ENCODE measurements at regions not wholly inside any gene's neighbourhood (a gene's known extent, or its start where the extent isn't known, plus 50 kb on each side); places are given as distances from the start of the nearest gene placed in this dataset.

GRCh38 chr16:61465285-61465684 lies 571.0 kb downstream of the CDH8 start:
- no peaks in the 10 kb centered on the region for H3K79me2 ChIP-seq (ENCODE audit: low read length)
- ATAC-seq (no peak), DNase-seq (no peak)
- no peaks in the 10 kb centered on the region for H4K20me1 ChIP-seq (ENCODE audit: low read length)
- H3K4me3 ChIP-seq (ENCODE audit: low read length): no peak overlapping the region
- H3K9ac ChIP-seq (ENCODE audit: low read length): no peak overlapping the region
- H3K4me1 ChIP-seq (ENCODE audit: insufficient read depth, low read length): no peaks in the 10 kb centered on the region
- ChIA-PET POLR2A (ENCODE audit: unreplicated experiment) (no interaction called here), CTCF (no interaction called here)
- no peak overlapping the region for H3K27ac ChIP-seq (ENCODE audit: low read length)
- H3K36me3 ChIP-seq (ENCODE audit: low read depth, low read length): no peaks in the 10 kb centered on the region
- TF ChIP-seq EZH2phosphoT487 (IDR thresholded peaks at IDR 0.05; ENCODE audit: borderline replicate concordance, low read length) (no peak), CTCF (conservative IDR thresholded peaks at IDR 0.05; ENCODE audit: low read depth, low read length) (no peak), EZH2 (IDR thresholded peaks at IDR 0.05; ENCODE audit: low read length, unreplicated experiment) (no peak)
- no peak overlapping the region for H2AFZ ChIP-seq (ENCODE audit: low read length)
- H3K9me2 ChIP-seq (replicated peaks; ENCODE audit: low read length): no peaks in the 10 kb centered on the region
- no TSS peak for BruUV-seq (replicated peaks)
- H3K27me3 ChIP-seq (ENCODE audit: low read length): no peaks in the 10 kb centered on the region
- H3K9me3 ChIP-seq (ENCODE audit: low read length): no peaks in the 10 kb centered on the region
- no peaks in the 10 kb centered on the region for H3F3A ChIP-seq (ENCODE audit: low read length, unreplicated experiment)
- intact Hi-C loops (cut with micrococcal nuclease): no loop called here
- no peak overlapping the region for H3K4me2 ChIP-seq (ENCODE audit: low read length)

- Histone ChIP-seq H3K9me2 (replicated peaks; ENCODE audit: low read length) (no peaks in the 10 kb centered on the region), H4K20me1 (ENCODE audit: low read length) (no peaks in the 10 kb centered on the region), H3K4me3 (ENCODE audit: low read length) (no peak overlapping the region), H3K27me3 (ENCODE audit: low read length) (no peaks in the 10 kb centered on the region), H3F3A (ENCODE audit: low read length, unreplicated experiment) (no peaks in the 10 kb centered on the region), H3K4me1 (ENCODE audit: insufficient read depth, low read length) (no peaks in the 10 kb centered on the region), H3K36me3 (ENCODE audit: low read depth, low read length) (no peaks in the 10 kb centered on the region), H3K79me2 (ENCODE audit: low read length) (no peaks in the 10 kb centered on the region), H3K4me2 (ENCODE audit: low read length) (no peak overlapping the region), H3K9ac (ENCODE audit: low read length) (no peak overlapping the region), H2AFZ (ENCODE audit: low read length) (no peak overlapping the region), H3K9me3 (ENCODE audit: low read length) (no peaks in the 10 kb centered on the region), H3K27ac (ENCODE audit: low read length) (no peak overlapping the region)
- no peak for ATAC-seq
- POLR2A ChIA-PET (ENCODE audit: unreplicated experiment): no interaction called here
- CTCF ChIA-PET: no interaction called here
- TF ChIP-seq CTCF (conservative IDR thresholded peaks at IDR 0.05; ENCODE audit: low read depth, low read length): no peak
- no TSS peak for BruUV-seq (replicated peaks)
- intact Hi-C loops (cut with micrococcal nuclease): no loop called here
- DNase-seq: no peak
Observed at GRCh38 chr16:61460020-61460419, 576.2 kb downstream of the CDH8 start.

- ATAC-seq (no peak), DNase-seq (peak; percentile 3)
- Histone ChIP-seq H3K4me1 (ENCODE audit: insufficient read depth, low read length) (no peaks in the 10 kb centered on the region), H3K4me2 (ENCODE audit: low read length) (peak overlapping the region; percentile 26; the same call in 1 of the 2 replicates), H3K9ac (ENCODE audit: low read length) (no peak overlapping the region), H3K9me2 (replicated peaks; ENCODE audit: low read length) (no peaks in the 10 kb centered on the region), H4K20me1 (ENCODE audit: low read length) (no peaks in the 10 kb centered on the region), H3K36me3 (ENCODE audit: low read depth, low read length) (no peaks in the 10 kb centered on the region), H2AFZ (ENCODE audit: low read length) (0 out of 2 replicates have a peak overlapping the region, but pooled peaks have one; percentile 36), H3K4me3 (ENCODE audit: low read length) (no peak overlapping the region), H3K27ac (ENCODE audit: low read length) (no peak overlapping the region), H3F3A (ENCODE audit: low read length, unreplicated experiment) (no peaks in the 10 kb centered on the region), H3K9me3 (ENCODE audit: low read length) (no peaks in the 10 kb centered on the region), H3K27me3 (ENCODE audit: low read length) (no peaks in the 10 kb centered on the region), H3K79me2 (ENCODE audit: low read length) (no peaks in the 10 kb centered on the region)
- POLR2A ChIA-PET (ENCODE audit: unreplicated experiment): no interaction called here
- CTCF ChIA-PET: no interaction called here
- intact Hi-C loops (cut with micrococcal nuclease): no loop called here
- BruUV-seq (replicated peaks): no TSS peak
- TF ChIP-seq EZH2 (IDR thresholded peaks at IDR 0.05; ENCODE audit: low read length, unreplicated experiment): no peak
- no peak for TF ChIP-seq CTCF (conservative IDR thresholded peaks at IDR 0.05; ENCODE audit: low read depth, low read length)
- no peak for TF ChIP-seq EZH2phosphoT487 (IDR thresholded peaks at IDR 0.05; ENCODE audit: borderline replicate concordance, low read length)
Observed at GRCh38 chr16:61435346-61435745, 600.9 kb downstream of the CDH8 start.

Data from PC-3 (cell line).